Right renal pelvis (tissue), 4 donors: ENCODE measurements at regions not wholly inside any gene's neighbourhood (a gene's known extent, or its start where the extent isn't known, plus 50 kb on each side); places are given as distances from the start of the nearest gene placed in this dataset.

Experiments
- DNase-seq, 4 donors: peaks; one replicate each; pipeline ENCODE4 v3.0.0-alpha.2; 2013; ENCODE audit warnings: low read depth in 4 of 4, low spot score in 3 of 4, missing footprints in 1 of 4

GRCh38 chr10:57964351-57964750 is 303.3 kb downstream of the IPMK start:
- DNase-seq: no peak

DNA sequence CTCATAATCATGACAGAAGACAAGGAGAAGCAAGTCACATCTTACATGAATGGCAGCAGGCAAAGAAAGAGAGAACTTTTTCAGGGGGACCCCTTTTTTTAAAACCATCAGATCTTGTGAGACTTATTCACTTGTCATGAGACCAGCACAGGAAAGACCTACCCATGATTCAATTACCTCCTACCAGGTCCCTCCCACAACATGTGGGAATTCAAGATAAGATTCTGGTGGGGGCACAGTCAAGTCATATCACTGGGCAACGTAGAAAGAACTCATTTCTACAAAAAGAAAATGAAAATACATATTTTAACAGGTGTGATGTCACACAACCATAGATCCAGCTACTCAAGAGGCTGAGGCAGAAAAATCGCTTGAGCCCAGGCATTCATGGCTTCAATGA is 304.1 kb downstream of the IPMK start:
- no peak for DNase-seq

DNA sequence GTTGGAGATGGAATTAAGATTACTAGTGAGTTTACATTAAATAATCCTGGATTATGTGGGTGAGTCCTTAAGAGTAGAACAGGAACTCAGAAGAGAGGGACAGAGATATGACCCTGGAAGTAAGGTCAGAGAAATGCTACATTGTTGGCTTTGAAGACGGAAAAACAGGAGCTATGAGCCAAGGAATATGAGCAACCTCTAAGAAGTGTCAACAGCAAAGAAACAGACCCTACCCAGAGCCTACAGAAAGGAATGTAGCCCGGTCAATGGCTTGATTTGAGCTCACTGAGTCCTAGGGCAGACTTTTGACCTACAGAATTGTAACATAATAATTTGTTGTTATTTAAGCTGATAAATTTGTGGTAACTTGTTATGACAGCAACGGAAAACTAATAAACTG is 304.9 kb downstream of the IPMK start:
- DNase-seq: no peak

GRCh38 chr10:57961487-57961886 is 306.2 kb downstream of the IPMK start:
- no peak for DNase-seq

- DNase-seq: no peak
Measured at GRCh38 chr10:57960406-57960805, 307.3 kb downstream of the IPMK start.

DNA sequence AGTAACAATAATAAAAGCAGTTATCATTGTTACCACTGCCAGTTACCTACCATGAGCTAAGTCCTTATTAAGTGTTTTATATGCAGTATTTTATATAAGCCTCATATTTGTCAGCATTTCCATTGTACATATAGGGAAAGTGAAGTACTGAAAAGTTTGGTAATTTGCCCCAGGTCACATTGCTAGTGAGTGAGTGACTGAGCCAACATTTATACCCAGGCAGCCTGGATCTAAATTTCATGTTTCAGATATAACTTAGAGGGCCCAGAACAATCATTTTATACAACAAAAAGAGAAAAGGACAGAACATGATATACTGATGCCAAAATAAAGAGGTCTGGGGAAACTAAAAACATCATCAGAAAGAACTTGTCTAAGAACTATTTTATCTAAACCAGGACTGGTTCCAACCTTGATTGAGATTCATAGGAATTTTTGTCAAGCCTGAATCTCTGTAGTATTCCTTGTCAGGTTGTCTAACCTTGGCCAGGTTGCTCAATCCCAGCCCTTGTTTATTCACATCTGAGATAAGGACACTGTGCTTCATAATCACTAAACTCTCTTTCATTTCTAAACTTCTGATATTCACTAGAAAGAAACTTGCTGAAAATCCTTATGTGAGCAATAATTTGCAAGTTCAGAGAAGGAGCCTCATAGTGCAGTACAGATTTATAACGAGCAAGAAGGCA is 308.2 kb downstream of the IPMK start:
- DNase-seq: no peak

DNA sequence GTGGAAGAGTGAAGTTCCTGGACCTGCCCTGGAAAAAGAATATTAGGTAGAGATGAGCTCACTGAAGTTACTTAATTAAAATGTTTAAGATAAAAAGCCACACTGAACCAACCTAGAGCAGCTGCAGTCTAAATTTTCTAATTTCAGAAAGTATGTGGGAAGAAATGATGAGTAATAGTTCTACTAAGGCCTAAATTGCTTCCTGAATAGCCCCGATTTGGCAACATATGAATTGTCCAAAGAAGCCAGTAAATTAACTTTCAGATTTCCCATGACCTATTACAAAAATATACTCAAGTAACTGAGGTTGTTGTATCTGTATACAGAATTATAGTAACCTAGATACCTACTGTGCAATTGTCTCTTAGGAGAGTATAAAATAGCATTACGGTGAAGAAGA is 312.6 kb downstream of the IPMK start:
- no peak for DNase-seq

DNA sequence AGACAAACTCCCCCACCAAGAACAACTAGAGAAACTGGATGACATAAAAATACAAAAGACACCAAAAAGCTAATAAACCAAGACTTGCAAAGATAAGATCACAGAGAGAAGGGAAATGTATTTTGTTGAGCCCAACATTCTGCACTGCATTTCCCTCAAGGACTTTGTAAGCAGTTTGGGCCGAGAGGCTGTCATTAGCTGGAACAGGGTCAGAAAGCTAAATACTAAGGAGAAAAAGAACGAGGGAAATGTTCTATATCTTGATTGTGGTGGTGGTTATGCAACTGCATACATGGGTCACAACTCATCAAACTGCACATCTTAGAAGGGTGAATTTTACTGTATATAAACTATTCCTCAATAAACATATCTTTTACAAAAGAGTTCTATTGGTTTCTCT is 315.0 kb downstream of the IPMK start:
- no peak for DNase-seq

GRCh38 chr10:57950442-57950974 is 317.2 kb downstream of the IPMK start:
- no peak for DNase-seq

- no peak for DNase-seq
Measured at GRCh38 chr10:57948796-57949195, 318.9 kb downstream of the IPMK start.

DNA sequence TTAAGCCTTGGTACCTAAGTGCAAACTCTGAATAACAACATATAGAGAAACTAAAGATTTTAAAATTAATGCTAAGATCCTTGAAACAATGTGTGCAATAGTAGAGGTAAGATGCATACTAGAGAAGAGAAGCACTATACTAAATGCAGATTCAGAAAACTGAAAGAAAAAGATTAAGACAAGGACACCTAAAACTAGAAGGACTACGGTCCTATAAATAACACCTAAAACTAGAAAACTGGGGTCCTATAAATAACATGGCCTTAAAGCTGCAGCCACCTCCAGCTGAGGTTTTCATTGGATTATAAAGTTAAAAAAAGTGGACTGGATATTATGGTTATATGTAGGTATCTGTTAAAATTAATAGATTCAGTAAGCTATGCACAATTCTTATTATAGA is 320.9 kb downstream of the IPMK start:
- DNase-seq: no peak

DNA sequence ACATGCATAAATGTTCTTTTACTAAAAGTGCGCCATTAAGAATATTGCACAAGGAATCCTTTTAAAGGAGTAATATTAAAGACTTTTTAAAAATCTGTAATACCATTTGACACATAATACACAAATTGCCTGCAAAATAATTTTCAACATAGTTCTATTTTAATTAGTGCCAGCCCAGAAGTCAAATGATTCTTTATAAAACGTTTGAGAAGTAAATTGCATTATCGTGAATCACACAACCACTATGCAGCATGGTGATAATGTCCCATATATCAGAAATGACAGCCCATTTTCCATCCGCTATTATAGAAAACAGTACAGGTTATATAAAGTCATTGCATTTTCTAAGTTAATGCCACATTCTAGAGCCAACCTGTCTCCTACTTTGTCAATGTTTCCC is 324.0 kb downstream of the IPMK start:
- DNase-seq: no peak

DNA sequence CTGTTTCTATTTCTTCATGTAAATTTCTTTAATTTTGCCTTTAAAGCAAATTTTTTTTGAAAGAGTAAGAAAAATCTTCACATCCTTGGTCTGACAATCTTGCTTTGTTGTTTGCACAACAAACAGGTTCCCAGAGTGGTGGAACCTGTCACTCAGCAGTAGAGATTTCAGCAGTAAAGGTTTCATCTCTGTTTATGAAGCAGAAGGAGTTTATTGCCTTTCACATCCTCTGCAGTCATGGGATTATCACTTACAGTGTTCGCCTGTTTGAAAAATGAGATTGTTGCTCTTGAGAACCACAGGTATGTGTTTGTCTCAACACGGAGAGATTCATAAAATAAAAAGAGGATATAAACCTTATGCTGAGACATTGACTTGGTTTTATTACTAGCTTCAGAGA is 342.6 kb downstream of the IPMK start:
- DNase-seq: no peak

DNA sequence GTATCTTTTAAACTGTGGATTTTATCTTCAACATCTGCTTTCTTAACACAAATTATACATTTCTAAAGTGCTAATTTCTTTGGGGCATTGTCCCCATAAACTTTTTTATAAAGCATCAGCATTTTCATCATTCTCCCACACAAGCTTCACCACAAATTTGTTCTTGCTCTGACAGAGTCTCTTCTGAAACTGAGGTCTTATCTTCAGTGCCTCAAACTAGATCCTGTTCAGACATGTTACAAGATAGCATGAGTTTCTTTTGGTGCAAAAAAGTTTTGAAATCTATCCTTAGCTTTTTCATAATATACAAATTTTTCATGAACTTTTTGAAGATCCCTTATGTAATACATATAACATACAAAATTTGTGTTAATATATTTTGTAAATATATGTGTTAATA is 346.6 kb downstream of the IPMK start:
- DNase-seq: no peak

GRCh38 chr10:57919864-57920263 is 347.8 kb downstream of the IPMK start:
- DNase-seq: no peak

DNA sequence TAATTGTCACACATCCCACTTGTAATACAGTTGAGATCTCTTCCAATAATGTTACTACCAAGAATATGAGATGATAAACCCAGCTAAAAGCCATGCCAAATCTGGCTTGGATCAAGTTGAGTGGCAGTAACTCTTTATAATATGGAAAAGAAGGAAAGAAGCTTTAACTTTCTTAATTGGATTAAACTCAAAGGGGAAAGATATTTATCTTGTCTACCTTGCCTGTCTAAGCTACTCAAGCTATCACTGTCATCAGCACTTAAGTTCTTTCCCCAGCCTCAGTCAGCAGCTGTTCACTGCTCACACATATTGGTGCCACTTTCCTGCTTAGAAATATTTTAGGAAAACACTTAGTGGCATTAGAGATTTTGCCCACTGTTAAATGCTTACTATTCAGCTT is 350.7 kb downstream of the IPMK start:
- no peak for DNase-seq

- DNase-seq: no peak
Measured at GRCh38 chr10:57905861-57906260, 361.8 kb downstream of the IPMK start.

DNA sequence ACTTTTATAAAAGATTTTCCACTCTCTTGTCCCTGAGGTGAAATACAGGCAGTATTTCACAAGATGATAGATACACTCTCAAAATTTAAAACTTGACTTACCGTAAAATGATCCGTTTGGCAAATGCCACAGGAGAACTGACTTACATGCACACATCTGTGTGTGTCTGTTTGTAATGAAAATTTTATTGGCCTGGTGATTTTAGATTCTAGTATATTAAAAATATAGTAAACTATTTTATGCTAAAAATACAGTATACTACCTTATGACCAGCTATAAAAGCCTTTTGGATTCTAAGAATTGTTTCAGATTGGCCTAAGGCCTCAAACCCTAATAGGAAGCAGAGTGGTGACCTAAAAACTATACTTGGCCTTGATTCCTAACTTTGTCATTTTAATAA is 362.7 kb downstream of the IPMK start:
- DNase-seq: no peak

DNA sequence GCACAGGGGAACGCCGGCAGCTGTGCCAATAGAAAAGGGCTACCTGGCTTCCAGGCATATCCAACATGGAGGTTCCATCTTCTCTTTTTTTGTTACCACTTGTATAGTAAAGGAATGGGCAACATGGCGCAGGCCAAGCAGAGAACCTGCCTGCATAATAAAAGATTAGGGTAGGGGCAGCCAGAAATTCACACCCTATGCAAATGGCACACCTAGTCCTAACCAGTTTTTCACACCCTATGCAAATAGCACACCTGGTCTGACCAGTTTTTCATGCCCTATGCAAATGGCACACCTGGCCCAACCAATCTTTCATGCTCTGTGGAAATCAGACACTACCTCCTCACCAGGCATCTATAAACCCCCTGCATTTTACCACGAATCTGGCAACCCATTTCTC is 369.5 kb downstream of the IPMK start:
- DNase-seq: no peak

DNA sequence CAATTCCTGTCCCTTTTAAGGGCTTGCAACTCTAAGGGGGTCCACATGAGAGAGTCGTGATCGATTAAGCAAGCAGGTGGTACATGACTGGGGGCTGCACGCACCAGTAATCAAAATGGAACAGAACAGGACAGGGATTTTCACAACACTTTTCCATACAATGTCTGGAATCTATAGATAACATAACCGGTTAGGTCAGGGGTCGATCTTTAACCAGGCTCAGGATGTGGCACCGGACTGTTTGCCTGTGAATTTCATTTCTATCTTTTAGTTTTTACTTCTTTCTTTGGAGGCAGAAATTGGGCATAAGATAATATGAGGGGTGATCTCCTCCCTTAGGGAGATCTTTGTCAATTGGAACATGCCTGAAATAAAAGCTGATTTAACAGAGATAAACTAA is 370.1 kb downstream of the IPMK start:
- no peak for DNase-seq

GRCh38 chr10:57894361-57894760 is 373.3 kb downstream of the IPMK start:
- DNase-seq: no peak

DNA sequence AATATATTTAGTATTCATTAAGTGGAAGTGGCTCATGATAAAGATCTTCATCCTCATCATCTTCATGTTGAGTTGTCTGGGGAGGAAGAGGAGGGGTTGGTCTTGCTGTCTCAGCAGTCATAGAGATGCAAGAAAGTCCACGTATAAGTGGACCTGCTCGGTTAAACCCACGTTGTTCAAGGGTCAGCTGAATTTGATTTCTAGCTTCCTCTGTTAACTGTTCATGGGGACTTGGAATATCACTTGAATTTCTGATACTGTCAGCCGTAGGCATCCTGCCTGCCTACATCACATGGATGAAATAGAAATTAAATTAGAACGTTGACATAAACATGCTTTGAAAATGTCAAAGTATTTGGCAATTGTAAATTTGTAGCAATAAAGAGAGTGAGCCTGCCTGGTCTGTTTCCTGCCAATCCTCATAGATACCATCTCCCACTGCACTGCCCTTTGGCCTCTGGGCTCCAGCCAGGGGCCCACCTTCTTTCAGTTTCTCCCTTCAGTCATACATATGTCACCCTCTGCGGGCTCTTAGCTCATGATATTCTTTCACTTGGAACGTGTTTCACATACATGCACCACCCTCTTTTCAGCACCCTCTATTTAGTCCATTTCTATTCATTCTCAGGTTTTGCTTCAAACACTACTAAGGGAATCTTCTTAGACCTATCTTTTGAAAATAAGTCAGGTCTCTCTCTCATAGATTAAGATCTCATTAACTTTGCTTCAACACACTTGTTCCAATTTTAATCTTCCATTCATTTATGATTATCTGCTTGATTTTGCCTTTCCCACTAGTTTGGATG is 376.3 kb downstream of the IPMK start:
- DNase-seq: no peak
